HepG2 (cell line): ENCODE measurements at regions not wholly inside any gene's neighbourhood (a gene's known extent, or its start where the extent isn't known, plus 50 kb on each side); places are given as distances from the start of the nearest gene placed in this dataset.

Experiments used
- BHLHE40 ChIP-seq: IDR thresholded peaks from 2 replicates; pipeline ENCODE4 v1.6.1; 2011; ENCODE audit warnings: low read length, improper control_type of control experiment
- CREB1 ChIP-seq, 2 experiments: fragments of 450-650 bp in 1 of 2; IDR thresholded peaks; 2 replicates each; pipeline ENCODE4 v1.6.1; 2016 to 2017; ENCODE audit warnings: control low read depth in 1 of 2, mild to moderate bottlenecking in 1 of 2, missing compliant biosample characterization in 1 of 2, missing genetic modification characterization in 1 of 2
- FOXO1 ChIP-seq: sonication (generic); formaldehyde crosslinking; IDR thresholded peaks from 2 replicates; pipeline ENCODE4 v1.4.0; 2020; ENCODE audit warnings: missing genetic modification reagents
- TBX2 ChIP-seq: sonication (generic); formaldehyde crosslinking; IDR thresholded peaks from 2 replicates; pipeline ENCODE4 v1.5.0; 2020; ENCODE audit warnings: missing genetic modification reagents, mild to moderate bottlenecking, borderline replicate concordance
- ZNF232 ChIP-seq: sonication (generic); formaldehyde crosslinking; IDR thresholded peaks from 2 replicates; pipeline ENCODE4 v1.4.0; 2020; ENCODE audit warnings: missing genetic modification reagents, borderline replicate concordance
- ZNF235 ChIP-seq: sonication (generic); formaldehyde crosslinking; IDR thresholded peaks from 2 replicates; pipeline ENCODE4 v1.8.1; 2023; ENCODE audit warnings: mild to moderate bottlenecking, missing genetic modification reagents, borderline replicate concordance
- ZNF644 ChIP-seq: IDR thresholded peaks from 2 replicates; pipeline ENCODE4 v1.6.1; 2016; ENCODE audit warnings: low read depth
- ZNF703 ChIP-seq: sonication (generic); formaldehyde crosslinking; IDR thresholded peaks from 2 replicates; pipeline ENCODE4 v1.5.1; 2020; ENCODE audit warnings: missing genetic modification reagents, mild to moderate bottlenecking, moderate library complexity, borderline replicate concordance
- ZNF772 ChIP-seq: sonication (generic); formaldehyde crosslinking; IDR thresholded peaks from 2 replicates; pipeline ENCODE4 v1.5.0; 2020; ENCODE audit warnings: mild to moderate bottlenecking, missing genetic modification reagents
- TF ChIP-seq, protein P1 (sequence below): sonication (generic); formaldehyde crosslinking; IDR thresholded peaks from 2 replicates; pipeline ENCODE4 v1.4.0; 2020; ENCODE audit warnings: missing genetic modification reagents
- TF ChIP-seq, protein P2 (sequence below): sonication (generic); formaldehyde crosslinking; IDR thresholded peaks from 2 replicates; pipeline ENCODE4 v1.4.0; 2020; ENCODE audit warnings: mild to moderate bottlenecking, missing genetic modification reagents
- TF ChIP-seq, protein P3 (sequence below): IDR thresholded peaks from 2 replicates; pipeline ENCODE4 v1.6.1; 2012; ENCODE audit warnings: inconsistent platforms
- TF ChIP-seq, protein P4 (sequence below), 2 experiments: sonication (generic) in 1 of 2; formaldehyde crosslinking in 1 of 2; IDR thresholded peaks; 2 replicates each; pipeline versions ENCODE4 v1.4.0 to v1.6.1; 2016 to 2020; ENCODE audit warnings: borderline replicate concordance in 1 of 2, low read depth in 1 of 2, mild to moderate bottlenecking in 1 of 2, missing genetic modification reagents in 1 of 2
- TF ChIP-seq, protein P5 (sequence below): sonication (generic); formaldehyde crosslinking; IDR thresholded peaks from 2 replicates; pipeline ENCODE4 v1.8.0; 2022; ENCODE audit warnings: missing genetic modification reagents, mild to moderate bottlenecking, inconsistent platforms, borderline replicate concordance

DNA sequence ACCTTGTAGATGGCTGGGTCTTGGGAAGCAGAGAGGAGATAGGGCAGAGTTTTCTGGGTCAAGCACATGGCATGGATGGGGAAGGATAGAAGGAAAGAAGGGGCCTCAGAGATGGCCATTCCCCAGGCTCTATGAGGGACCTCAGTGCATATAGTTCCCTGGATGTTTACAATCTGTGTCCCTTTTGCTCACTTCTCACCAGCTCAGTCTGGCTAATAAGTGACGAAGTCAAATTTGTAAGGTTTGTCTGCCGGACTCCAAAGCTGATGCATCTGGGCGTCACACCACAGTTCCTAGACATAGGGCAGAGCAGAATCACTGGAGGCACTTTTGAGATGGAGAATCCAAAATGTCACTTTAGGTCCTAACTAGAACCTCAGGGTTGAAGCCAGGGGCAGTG is 416.4 kb upstream of the PROX1 start (continued):
- TF ChIP-seq, protein P1, sequence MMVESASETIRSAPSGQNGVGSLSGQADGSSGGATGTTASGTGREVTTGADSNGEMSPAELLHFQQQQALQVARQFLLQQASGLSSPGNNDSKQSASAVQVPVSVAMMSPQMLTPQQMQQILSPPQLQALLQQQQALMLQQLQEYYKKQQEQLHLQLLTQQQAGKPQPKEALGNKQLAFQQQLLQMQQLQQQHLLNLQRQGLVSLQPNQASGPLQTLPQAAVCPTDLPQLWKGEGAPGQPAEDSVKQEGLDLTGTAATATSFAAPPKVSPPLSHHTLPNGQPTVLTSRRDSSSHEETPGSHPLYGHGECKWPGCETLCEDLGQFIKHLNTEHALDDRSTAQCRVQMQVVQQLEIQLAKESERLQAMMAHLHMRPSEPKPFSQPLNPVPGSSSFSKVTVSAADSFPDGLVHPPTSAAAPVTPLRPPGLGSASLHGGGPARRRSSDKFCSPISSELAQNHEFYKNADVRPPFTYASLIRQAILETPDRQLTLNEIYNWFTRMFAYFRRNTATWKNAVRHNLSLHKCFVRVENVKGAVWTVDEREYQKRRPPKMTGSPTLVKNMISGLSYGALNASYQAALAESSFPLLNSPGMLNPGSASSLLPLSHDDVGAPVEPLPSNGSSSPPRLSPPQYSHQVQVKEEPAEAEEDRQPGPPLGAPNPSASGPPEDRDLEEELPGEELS (CRISPR knock-in tag), result peak; percentile 76
- TF ChIP-seq, protein P2, sequence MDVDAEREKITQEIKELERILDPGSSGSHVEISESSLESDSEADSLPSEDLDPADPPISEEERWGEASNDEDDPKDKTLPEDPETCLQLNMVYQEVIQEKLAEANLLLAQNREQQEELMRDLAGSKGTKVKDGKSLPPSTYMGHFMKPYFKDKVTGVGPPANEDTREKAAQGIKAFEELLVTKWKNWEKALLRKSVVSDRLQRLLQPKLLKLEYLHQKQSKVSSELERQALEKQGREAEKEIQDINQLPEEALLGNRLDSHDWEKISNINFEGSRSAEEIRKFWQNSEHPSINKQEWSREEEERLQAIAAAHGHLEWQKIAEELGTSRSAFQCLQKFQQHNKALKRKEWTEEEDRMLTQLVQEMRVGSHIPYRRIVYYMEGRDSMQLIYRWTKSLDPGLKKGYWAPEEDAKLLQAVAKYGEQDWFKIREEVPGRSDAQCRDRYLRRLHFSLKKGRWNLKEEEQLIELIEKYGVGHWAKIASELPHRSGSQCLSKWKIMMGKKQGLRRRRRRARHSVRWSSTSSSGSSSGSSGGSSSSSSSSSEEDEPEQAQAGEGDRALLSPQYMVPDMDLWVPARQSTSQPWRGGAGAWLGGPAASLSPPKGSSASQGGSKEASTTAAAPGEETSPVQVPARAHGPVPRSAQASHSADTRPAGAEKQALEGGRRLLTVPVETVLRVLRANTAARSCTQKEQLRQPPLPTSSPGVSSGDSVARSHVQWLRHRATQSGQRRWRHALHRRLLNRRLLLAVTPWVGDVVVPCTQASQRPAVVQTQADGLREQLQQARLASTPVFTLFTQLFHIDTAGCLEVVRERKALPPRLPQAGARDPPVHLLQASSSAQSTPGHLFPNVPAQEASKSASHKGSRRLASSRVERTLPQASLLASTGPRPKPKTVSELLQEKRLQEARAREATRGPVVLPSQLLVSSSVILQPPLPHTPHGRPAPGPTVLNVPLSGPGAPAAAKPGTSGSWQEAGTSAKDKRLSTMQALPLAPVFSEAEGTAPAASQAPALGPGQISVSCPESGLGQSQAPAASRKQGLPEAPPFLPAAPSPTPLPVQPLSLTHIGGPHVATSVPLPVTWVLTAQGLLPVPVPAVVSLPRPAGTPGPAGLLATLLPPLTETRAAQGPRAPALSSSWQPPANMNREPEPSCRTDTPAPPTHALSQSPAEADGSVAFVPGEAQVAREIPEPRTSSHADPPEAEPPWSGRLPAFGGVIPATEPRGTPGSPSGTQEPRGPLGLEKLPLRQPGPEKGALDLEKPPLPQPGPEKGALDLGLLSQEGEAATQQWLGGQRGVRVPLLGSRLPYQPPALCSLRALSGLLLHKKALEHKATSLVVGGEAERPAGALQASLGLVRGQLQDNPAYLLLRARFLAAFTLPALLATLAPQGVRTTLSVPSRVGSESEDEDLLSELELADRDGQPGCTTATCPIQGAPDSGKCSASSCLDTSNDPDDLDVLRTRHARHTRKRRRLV, result no peak
- TF ChIP-seq CREB1 (IDR thresholded peaks at IDR 0.05) (no peak), CREB1 (CRISPR knock-in tag; IDR thresholded peaks at IDR 0.05) (no peak), ZNF235 (no peak), TBX2 (CRISPR knock-in tag) (peak; percentile 70; the same call in 1 of the 2 replicates), ZNF232 (CRISPR knock-in tag) (0 out of 2 replicates have a peak, but pooled peaks have one; percentile 36), BHLHE40 (no peak), ZNF772 (0 out of 2 replicates have a peak, but pooled peaks have one; percentile 31), FOXO1 (CRISPR knock-in tag) (peak; percentile 33; the same call in 1 of the 2 replicates), ZNF703 (CRISPR knock-in tag) (no peak), ZNF644 (CRISPR knock-in tag) (no peak)
- TF ChIP-seq, protein P3, sequence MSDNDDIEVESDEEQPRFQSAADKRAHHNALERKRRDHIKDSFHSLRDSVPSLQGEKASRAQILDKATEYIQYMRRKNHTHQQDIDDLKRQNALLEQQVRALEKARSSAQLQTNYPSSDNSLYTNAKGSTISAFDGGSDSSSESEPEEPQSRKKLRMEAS, result no peak
- TF ChIP-seq, protein P4, sequence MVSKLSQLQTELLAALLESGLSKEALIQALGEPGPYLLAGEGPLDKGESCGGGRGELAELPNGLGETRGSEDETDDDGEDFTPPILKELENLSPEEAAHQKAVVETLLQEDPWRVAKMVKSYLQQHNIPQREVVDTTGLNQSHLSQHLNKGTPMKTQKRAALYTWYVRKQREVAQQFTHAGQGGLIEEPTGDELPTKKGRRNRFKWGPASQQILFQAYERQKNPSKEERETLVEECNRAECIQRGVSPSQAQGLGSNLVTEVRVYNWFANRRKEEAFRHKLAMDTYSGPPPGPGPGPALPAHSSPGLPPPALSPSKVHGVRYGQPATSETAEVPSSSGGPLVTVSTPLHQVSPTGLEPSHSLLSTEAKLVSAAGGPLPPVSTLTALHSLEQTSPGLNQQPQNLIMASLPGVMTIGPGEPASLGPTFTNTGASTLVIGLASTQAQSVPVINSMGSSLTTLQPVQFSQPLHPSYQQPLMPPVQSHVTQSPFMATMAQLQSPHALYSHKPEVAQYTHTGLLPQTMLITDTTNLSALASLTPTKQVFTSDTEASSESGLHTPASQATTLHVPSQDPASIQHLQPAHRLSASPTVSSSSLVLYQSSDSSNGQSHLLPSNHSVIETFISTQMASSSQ (IDR thresholded peaks at IDR 0.05; ENCODE audit: low read depth), result peak; percentile 49; the same call in 1 of the 2 replicates
- TF ChIP-seq, protein P4 (CRISPR knock-in tag; IDR thresholded peaks at IDR 0.05; ENCODE audit: borderline replicate concordance), result peak; percentile 66; the same call in 1 of the 2 replicates
- TF ChIP-seq, protein P5, sequence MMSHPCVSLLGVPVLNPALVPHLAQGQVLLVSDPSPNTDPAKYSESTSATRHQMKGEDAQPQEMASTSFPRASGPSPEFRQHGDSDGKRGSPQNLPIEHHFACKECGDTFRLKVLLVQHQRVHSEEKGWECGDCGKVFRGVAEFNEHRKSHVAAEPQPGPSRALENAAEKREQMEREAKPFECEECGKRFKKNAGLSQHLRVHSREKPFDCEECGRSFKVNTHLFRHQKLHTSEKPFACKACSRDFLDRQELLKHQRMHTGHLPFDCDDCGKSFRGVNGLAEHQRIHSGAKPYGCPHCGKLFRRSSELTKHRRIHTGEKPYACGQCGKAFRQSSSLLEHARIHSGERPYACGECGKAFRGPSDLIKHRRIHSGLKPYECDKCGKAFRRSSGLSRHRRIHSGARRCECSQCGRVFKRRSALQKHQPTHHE, result no peak
